ENCODE measurements at regions not wholly inside any gene's neighbourhood (a gene's known extent, or its start where the extent isn't known, plus 50 kb on each side); places are given as distances from the start of the nearest gene placed in this dataset.

- no peak for DNase-seq
- Histone ChIP-seq H3K9me3 (peaks cover 15% of the 10 kb centered on the region), H3K4me3 (no peak overlapping the region), H3K36me3 (ENCODE audit: low read depth) (no peaks in the 10 kb centered on the region), H3K4me1 (ENCODE audit: low read depth) (no peaks in the 10 kb centered on the region)
- intact Hi-C loops (cut with DNase I, micrococcal nuclease): no loop called here
- TF ChIP-seq CTCF (IDR thresholded peaks at IDR 0.05): no peak
- ATAC-seq: no peak
Measured at GRCh38 chr20:60950561-60950960, 301.5 kb upstream of the CDH4 start.

DNA sequence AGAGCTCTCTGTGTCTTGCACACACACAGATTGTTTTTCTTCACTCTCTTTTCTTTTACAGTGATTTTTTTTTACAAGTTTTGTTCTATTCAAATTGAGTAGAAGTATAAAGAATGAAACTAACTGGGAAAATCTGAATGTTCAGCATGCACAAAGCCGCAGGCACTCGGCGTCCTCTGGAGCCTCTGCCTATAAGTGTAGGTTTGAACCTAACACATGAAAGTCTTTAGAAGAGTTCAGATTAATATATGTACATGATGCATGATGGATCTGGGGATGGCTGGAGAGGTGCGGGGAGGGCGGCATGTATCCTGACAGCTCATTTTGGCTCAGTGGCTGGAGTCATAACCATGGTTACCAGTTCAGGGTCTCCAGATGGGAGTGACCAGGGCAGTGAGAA, 301.1 kb upstream of the CDH4 start:
- Histone ChIP-seq H3K4me1 (ENCODE audit: low read depth) (no peaks in the 10 kb centered on the region), H3K36me3 (ENCODE audit: low read depth) (no peaks in the 10 kb centered on the region), H3K4me3 (no peak overlapping the region), H3K9me3 (peaks cover 15% of the 10 kb centered on the region)
- ATAC-seq: no peak
- TF ChIP-seq CTCF (IDR thresholded peaks at IDR 0.05): no peak
- intact Hi-C loops (cut with DNase I, micrococcal nuclease): no loop called here
- no peak for DNase-seq

- peaks cover 17% of the 10 kb centered on the region for H3K9me3 ChIP-seq
- intact Hi-C loops (cut with DNase I, micrococcal nuclease): no loop called here
- no peak overlapping the region for H3K4me3 ChIP-seq
- TF ChIP-seq CTCF (IDR thresholded peaks at IDR 0.05): no peak
- no peaks in the 10 kb centered on the region for H3K4me1 ChIP-seq (ENCODE audit: low read depth)
- H3K36me3 ChIP-seq (ENCODE audit: low read depth): no peaks in the 10 kb centered on the region
- no peak for DNase-seq
- ATAC-seq: no peak
Measured at GRCh38 chr20:60952861-60953260, 299.2 kb upstream of the CDH4 start.

DNA sequence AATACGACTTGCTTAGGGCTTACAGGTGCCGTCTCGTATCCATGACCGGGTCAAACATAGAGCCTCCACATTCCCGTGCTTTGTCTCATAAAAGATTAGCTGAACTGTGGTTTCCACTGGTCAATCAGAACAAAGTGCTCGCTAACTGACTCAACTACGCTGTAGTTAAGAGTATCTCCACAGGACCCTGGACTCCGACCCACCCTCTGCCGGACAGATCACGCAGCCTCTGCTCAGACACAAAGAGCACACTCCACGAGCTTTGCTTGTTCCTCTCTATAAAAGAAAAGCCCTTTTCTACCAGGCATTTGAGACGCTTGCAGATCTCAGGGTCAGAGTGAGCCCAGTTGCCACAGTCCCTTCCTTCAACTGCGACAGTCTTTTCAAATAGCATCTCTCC, 298.7 kb upstream of the CDH4 start:
- Histone ChIP-seq H3K9me3 (peaks cover 12% of the 10 kb centered on the region), H3K4me3 (no peak overlapping the region), H3K36me3 (ENCODE audit: low read depth) (no peaks in the 10 kb centered on the region), H3K4me1 (ENCODE audit: low read depth) (no peaks in the 10 kb centered on the region)
- intact Hi-C loops (cut with DNase I, micrococcal nuclease): no loop called here
- TF ChIP-seq CTCF (IDR thresholded peaks at IDR 0.05): no peak
- no peak for ATAC-seq
- no peak for DNase-seq

- Histone ChIP-seq H3K4me1 (ENCODE audit: low read depth) (no peaks in the 10 kb centered on the region), H3K4me3 (no peak overlapping the region), H3K36me3 (ENCODE audit: low read depth) (no peaks in the 10 kb centered on the region), H3K9me3 (peaks cover 12% of the 10 kb centered on the region)
- ATAC-seq (no peak), DNase-seq (no peak)
- TF ChIP-seq CTCF (IDR thresholded peaks at IDR 0.05): no peak
- intact Hi-C loops (cut with DNase I, micrococcal nuclease): no loop called here
Measured at GRCh38 chr20:60955706-60956105, 296.4 kb upstream of the CDH4 start.

GRCh38 chr20:60956194-60956593, 295.9 kb upstream of the CDH4 start:
- Histone ChIP-seq H3K4me1 (ENCODE audit: low read depth) (no peaks in the 10 kb centered on the region), H3K4me3 (no peak overlapping the region), H3K36me3 (ENCODE audit: low read depth) (no peaks in the 10 kb centered on the region), H3K9me3 (peaks cover 12% of the 10 kb centered on the region)
- no peak for TF ChIP-seq CTCF (IDR thresholded peaks at IDR 0.05)
- no peak for DNase-seq
- ATAC-seq: no peak
- intact Hi-C loops (cut with DNase I, micrococcal nuclease): no loop called here
